ENCODE measurements at regions not wholly inside any gene's neighbourhood (a gene's known extent, or its start where the extent isn't known, plus 50 kb on each side); places are given as distances from the start of the nearest gene placed in this dataset.
A peak's percentile ranks its signal among the peaks of the same experiment; 100 is the strongest.

DNA sequence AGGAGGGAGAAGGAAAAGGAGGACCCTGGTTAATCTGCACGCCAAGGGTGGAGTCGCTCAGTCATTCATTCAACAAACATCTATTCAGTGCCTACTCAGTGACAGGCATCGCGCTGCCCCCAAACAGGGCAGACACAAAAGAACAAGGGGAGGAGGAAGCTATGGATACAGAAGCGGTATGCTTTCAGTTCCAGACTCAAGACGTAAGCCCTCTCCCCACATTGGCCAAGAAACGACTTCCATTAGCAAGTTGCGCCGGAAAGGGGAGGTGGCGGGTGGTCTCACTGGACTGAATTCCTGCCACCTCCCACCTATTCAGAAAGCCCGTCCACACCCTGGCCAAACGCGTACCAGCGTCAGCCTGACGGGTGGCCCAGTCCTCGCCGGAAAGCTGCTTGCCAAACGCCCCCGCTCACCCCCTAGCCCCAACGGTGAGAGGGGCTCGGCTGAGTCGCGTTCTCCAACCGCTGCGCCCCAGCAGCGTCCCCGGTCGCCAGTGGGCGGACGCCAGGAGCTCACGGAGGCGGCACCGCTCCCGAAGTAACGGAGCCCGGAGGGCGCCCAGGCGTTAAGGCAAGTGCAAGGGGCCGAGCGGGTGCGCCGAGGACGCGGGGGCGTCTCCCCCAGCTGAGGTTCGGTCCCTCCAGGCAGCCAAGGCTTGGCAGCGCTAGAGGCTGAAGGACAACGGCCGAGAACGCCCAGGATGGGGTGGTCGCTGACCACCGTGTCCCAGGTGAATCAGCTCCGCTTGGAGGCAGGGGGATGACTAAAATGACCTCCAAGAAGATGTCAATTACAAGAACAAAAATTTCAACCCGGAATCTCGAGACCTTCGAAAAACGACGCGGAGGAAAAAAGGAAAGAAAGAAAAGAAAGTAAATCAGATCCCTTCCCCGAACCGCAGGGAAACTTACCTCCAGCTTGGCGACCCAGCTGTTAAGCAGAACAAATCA is 470.7 kb downstream of the SOX9 start:
- DNase-seq: peak; percentile 23

DNA sequence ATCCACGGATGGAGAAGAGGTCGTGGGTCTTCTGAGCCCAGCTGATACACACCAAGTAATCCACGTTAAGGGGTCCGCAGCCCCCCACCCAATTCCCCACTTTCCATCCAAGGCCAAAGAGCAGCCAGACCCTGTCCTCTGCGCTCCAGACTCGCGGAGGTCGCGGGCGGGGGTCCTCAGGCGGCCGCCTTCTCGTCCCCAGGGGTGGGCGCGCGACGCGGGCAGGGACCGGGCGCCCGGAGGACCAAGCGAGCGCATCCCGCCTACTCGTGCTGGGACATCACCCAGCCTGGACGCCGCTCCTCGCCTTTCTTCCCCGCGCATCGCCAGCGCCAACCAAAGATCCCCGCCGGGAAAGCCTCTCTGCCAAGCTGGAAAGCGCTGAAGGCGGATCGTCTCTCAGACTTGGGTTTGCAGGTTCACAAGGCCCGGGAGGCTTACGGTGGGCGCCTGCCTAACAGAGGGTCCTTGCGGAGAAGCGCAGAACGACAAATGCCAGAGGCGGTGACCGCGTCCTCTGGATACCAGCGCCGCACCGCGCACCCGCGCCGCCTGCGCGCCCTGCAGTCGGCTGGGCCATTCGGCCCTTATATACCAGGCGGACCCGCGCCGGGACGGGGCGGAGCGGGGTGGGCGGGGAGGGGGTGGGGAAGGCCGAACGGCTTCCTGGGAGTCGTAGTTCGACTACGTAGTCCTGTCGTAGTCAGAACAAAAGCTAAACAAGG is 471.6 kb downstream of the SOX9 start:
- DNase-seq: peak; percentile 69

DNA sequence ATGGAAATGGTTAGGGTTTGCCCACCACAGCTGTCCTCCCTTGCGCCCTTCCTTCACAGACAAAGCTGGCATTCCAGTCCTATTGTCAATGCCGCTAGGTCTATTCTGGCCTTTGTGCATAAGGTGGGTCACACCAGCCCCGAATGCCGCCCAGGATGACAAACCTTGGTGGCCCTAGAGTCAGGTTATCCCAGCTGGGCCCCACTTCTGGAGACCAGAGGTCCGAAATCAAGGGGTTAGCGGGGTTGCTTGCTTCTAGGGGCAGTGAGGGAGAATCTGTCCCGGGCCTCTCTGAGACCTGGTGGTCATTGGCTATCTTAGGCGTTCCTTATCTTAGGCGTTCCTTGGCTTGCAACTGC is 472.1 kb downstream of the SOX9 start:
- DNase-seq: no peak

DNA sequence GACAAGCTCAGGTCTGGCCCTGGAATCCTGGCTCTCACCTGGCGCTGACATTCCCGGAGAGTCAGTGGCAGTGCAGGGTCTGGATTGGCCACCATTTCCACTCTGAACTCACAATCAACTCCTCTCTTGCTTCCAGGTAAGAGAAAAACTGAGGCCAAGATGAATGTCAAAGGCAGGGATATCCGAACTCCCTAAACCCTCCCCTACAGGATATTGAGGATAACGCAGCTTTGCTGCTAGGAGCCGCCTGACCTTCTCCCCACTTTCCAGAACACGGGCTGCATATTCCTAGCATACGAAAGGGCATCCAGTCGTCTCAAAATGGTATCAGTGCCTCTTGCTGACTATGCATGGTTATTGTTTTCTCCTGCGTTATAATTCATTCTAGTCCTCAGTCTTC is 473.4 kb downstream of the SOX9 start:
- DNase-seq: no peak
